PFSK-1 (cell line): ENCODE measurements at regions not wholly inside any gene's neighbourhood (a gene's known extent, or its start where the extent isn't known, plus 50 kb on each side); places are given as distances from the start of the nearest gene placed in this dataset.

ENCODE experiments used
- FOXP2 ChIP-seq: optimal IDR thresholded peaks from 2 replicates; pipeline ENCODE3; 2011; ENCODE audit warnings: borderline replicate concordance, control low read depth, inconsistent platforms; ENCODE audit not compliant: insufficient read depth; ENCODE audit errors: extremely low read length, extremely low read depth
- POLR2AphosphoS5 ChIP-seq: IDR thresholded peaks from 2 replicates; pipeline ENCODE4 v1.6.1; 2012; ENCODE audit warnings: low read depth, mild to moderate bottlenecking, control low read depth, low read length, moderate library complexity
- SIN3A ChIP-seq: IDR thresholded peaks from 2 replicates; pipeline ENCODE4 v1.6.1; 2012; ENCODE audit warnings: mild to moderate bottlenecking, low read length, moderate library complexity, borderline replicate concordance; ENCODE audit not compliant: insufficient read depth
- TAF1 ChIP-seq: IDR thresholded peaks from 2 replicates; pipeline ENCODE4 v1.6.1; 2012; ENCODE audit warnings: low read length, control low read depth, borderline replicate concordance; ENCODE audit not compliant: insufficient read depth
- TF ChIP-seq, protein P1 (sequence below), 2 experiments: IDR thresholded peaks; 2 replicates each; pipeline versions ENCODE4 v1.6.1 to v1.8.0; 2011 to 2012; ENCODE audit warnings: low read depth in 2 of 2, low read length in 2 of 2, control low read depth in 1 of 2, inconsistent platforms in 1 of 2, mild to moderate bottlenecking in 1 of 2, moderate library complexity in 1 of 2; ENCODE audit not compliant: insufficient read depth in 1 of 2

DNA sequence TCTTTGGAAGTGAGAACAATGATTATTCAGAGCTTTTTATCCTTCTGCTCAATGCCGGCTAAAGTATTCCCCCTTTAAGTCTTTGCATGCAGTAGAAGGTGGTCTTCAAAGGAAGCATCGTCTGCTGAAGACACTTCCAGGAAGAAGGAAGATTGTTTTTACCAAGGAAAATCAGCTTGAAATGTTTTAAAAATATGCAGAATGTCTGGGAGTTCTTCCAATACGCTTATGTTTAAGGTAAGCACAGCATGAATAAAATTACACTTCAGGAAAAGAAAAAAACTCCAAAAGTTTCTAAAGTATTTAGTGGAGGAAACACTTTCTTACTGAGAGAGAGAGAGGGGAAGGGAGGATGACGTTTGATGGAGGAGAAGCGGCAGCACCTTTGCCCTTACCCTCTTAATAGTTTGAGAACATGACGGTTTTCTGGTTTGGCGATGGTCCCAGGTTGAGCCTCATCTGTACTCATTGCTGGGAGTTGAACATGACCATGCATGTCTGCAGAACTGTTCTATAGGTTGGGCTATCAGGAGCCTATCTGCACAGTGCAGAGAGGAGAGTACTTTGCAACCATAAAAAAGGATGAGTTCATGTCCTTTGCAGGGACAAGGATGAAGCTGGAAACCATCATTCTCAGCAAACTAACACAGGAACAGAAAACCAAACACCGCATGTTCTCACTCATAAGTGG, 338.1 kb downstream of the ACTR3B start:
- no peak for TF ChIP-seq TAF1
- TF ChIP-seq POLR2AphosphoS5, result no peak
- TF ChIP-seq, protein P1, sequence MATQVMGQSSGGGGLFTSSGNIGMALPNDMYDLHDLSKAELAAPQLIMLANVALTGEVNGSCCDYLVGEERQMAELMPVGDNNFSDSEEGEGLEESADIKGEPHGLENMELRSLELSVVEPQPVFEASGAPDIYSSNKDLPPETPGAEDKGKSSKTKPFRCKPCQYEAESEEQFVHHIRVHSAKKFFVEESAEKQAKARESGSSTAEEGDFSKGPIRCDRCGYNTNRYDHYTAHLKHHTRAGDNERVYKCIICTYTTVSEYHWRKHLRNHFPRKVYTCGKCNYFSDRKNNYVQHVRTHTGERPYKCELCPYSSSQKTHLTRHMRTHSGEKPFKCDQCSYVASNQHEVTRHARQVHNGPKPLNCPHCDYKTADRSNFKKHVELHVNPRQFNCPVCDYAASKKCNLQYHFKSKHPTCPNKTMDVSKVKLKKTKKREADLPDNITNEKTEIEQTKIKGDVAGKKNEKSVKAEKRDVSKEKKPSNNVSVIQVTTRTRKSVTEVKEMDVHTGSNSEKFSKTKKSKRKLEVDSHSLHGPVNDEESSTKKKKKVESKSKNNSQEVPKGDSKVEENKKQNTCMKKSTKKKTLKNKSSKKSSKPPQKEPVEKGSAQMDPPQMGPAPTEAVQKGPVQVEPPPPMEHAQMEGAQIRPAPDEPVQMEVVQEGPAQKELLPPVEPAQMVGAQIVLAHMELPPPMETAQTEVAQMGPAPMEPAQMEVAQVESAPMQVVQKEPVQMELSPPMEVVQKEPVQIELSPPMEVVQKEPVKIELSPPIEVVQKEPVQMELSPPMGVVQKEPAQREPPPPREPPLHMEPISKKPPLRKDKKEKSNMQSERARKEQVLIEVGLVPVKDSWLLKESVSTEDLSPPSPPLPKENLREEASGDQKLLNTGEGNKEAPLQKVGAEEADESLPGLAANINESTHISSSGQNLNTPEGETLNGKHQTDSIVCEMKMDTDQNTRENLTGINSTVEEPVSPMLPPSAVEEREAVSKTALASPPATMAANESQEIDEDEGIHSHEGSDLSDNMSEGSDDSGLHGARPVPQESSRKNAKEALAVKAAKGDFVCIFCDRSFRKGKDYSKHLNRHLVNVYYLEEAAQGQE (IDR thresholded peaks at IDR 0.05; ENCODE audit: insufficient read depth in 1 of 2, low read depth in 2 of 2, low read length in 2 of 2), result no peak
- no peak for TF ChIP-seq SIN3A
- no peak for TF ChIP-seq FOXP2
